DND-41 (cell line): ENCODE measurements at regions not wholly inside any gene's neighbourhood (a gene's known extent, or its start where the extent isn't known, plus 50 kb on each side); places are given as distances from the start of the nearest gene placed in this dataset.

Experiments
- EZH2 ChIP-seq: IDR thresholded peaks from 3 replicates; pipeline ENCODE4 v1.6.1; 2012; ENCODE audit warnings: borderline replicate concordance, low read depth, mild to moderate bottlenecking, moderate library complexity, low read length, inconsistent platforms; ENCODE audit not compliant: severe bottlenecking
- TF ChIP-seq, protein P1 (sequence below): IDR thresholded peaks from 2 replicates; pipeline ENCODE4 v1.5.1; 2012; ENCODE audit warnings: borderline replicate concordance, low read length, moderate library complexity, mild to moderate bottlenecking; ENCODE audit not compliant: poor library complexity, severe bottlenecking; ENCODE audit errors: extremely low read depth

DNA sequence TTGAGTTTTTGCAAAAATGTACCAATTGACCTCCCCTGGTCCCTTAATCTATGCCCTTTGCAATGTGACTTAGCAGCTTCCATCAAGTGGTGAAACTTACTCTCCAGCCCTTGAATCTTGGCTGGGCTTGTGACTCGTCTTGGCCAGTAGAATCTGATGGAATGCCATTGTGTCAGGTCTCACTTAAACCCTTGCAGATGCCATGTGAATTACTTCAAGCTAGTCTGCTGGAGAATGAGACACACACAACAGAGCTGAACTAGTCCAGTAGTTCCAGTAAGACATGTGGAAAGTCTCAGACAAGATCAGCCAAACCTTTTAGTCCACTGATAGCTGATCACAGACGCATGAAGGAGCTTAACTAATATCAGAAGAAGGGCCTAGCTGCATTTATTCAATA lies 567.8 kb upstream of the CPEB2 start:
- TF ChIP-seq, protein P1, sequence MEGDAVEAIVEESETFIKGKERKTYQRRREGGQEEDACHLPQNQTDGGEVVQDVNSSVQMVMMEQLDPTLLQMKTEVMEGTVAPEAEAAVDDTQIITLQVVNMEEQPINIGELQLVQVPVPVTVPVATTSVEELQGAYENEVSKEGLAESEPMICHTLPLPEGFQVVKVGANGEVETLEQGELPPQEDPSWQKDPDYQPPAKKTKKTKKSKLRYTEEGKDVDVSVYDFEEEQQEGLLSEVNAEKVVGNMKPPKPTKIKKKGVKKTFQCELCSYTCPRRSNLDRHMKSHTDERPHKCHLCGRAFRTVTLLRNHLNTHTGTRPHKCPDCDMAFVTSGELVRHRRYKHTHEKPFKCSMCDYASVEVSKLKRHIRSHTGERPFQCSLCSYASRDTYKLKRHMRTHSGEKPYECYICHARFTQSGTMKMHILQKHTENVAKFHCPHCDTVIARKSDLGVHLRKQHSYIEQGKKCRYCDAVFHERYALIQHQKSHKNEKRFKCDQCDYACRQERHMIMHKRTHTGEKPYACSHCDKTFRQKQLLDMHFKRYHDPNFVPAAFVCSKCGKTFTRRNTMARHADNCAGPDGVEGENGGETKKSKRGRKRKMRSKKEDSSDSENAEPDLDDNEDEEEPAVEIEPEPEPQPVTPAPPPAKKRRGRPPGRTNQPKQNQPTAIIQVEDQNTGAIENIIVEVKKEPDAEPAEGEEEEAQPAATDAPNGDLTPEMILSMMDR: no peak
- no peak for TF ChIP-seq EZH2
